ENCODE measurements at regions not wholly inside any gene's neighbourhood (a gene's known extent, or its start where the extent isn't known, plus 50 kb on each side); places are given as distances from the start of the nearest gene placed in this dataset.

GRCh38 chr6:27782748-27783147, 129.4 kb downstream of the OR2B2 start:
- no peaks in the 10 kb centered on the region for H3K9me3 ChIP-seq (ENCODE audit: control insufficient read depth in 4 of 4, low read length in 3 of 4)
- no peaks in the 10 kb centered on the region for H3K4me1 ChIP-seq (ENCODE audit: control insufficient read depth in 4 of 4, insufficient read depth in 4 of 4, low read length in 3 of 4)
- no peak overlapping the region for H3K4me3 ChIP-seq (ENCODE audit: low read depth in 1 of 3, low read length in 3 of 3)
- peaks cover 0 to 2% (median 0%) of the 10 kb centered on the region in 4 donors for H3K27me3 ChIP-seq (ENCODE audit: control insufficient read depth in 4 of 4, insufficient read depth in 4 of 4, low read length in 3 of 4)
- no peak for DNase-seq (ENCODE audit: low spot score)
- 82% methylated on average over 2 of the region's 2 CpGs for WGBS
- no peak for TF ChIP-seq CTCF (IDR thresholded peaks at IDR 0.05; ENCODE audit: low read depth, low read length, missing input control)
- no peak for TF ChIP-seq SP1 (IDR thresholded peaks at IDR 0.05)
- TF ChIP-seq EGR1 (IDR thresholded peaks at IDR 0.05; ENCODE audit: low read depth in 2 of 2): no peak
- no peak for TF ChIP-seq FOXA2 (IDR thresholded peaks at IDR 0.05)
- H3K9ac ChIP-seq (ENCODE audit: low read depth in 1 of 2, low read length in 2 of 2): no peak overlapping the region
- H3K27ac ChIP-seq (ENCODE audit: low read depth in 1 of 2, low read length in 2 of 2): no peak overlapping the region
- no peaks in the 10 kb centered on the region for H3K36me3 ChIP-seq (ENCODE audit: control insufficient read depth in 4 of 4, insufficient read depth in 3 of 4, low read depth in 1 of 4, low read length in 3 of 4)

GRCh38 chr6:27778625-27779417, 133.4 kb downstream of the OR2B2 start:
- no peak overlapping the region for H3K9ac ChIP-seq (ENCODE audit: low read depth in 1 of 2, low read length in 2 of 2)
- no peak overlapping the region for H3K27ac ChIP-seq (ENCODE audit: low read depth in 1 of 2, low read length in 2 of 2)
- DNase-seq (ENCODE audit: low spot score): no peak
- no peak overlapping the region for H3K4me3 ChIP-seq (ENCODE audit: low read depth in 1 of 3, low read length in 3 of 3)
- H3K4me1 ChIP-seq (ENCODE audit: control insufficient read depth in 4 of 4, insufficient read depth in 4 of 4, low read length in 3 of 4): no peaks in the 10 kb centered on the region
- peaks cover 0 to 2% (median 0%) of the 10 kb centered on the region in 4 donors for H3K27me3 ChIP-seq (ENCODE audit: control insufficient read depth in 4 of 4, insufficient read depth in 4 of 4, low read length in 3 of 4)
- TF ChIP-seq FOXA1 (IDR thresholded peaks at IDR 0.05) (no peak), GABPA (IDR thresholded peaks at IDR 0.05 in 1 of 2, conservative IDR thresholded peaks at IDR 0.05 in 1 of 2) (no peak), NR2F2 (IDR thresholded peaks at IDR 0.05) (no peak), ATF3 (IDR thresholded peaks at IDR 0.05) (no peak), SP1 (IDR thresholded peaks at IDR 0.05) (no peak), JUND (IDR thresholded peaks at IDR 0.05) (no peak)
- no peaks in the 10 kb centered on the region for H3K36me3 ChIP-seq (ENCODE audit: control insufficient read depth in 4 of 4, insufficient read depth in 3 of 4, low read depth in 1 of 4, low read length in 3 of 4)
- no peaks in the 10 kb centered on the region for H3K9me3 ChIP-seq (ENCODE audit: control insufficient read depth in 4 of 4, low read length in 3 of 4)
- WGBS: 70% methylated on average over 7 of the region's 7 CpGs

GRCh38 chr6:27777614-27778355, 134.4 kb downstream of the OR2B2 start:
- Histone ChIP-seq H3K4me1 (ENCODE audit: control insufficient read depth in 4 of 4, insufficient read depth in 4 of 4, low read length in 3 of 4) (no peaks in the 10 kb centered on the region), H3K27me3 (ENCODE audit: control insufficient read depth in 4 of 4, insufficient read depth in 4 of 4, low read length in 3 of 4) (peaks cover 0 to 2% (median 0%) of the 10 kb centered on the region in 4 donors), H3K36me3 (ENCODE audit: control insufficient read depth in 4 of 4, insufficient read depth in 3 of 4, low read depth in 1 of 4, low read length in 3 of 4) (no peaks in the 10 kb centered on the region), H3K27ac (ENCODE audit: low read depth in 1 of 2, low read length in 2 of 2) (no peak overlapping the region), H3K9me3 (ENCODE audit: control insufficient read depth in 4 of 4, low read length in 3 of 4) (no peaks in the 10 kb centered on the region), H3K4me3 (ENCODE audit: low read depth in 1 of 3, low read length in 3 of 3) (no peak overlapping the region), H3K9ac (ENCODE audit: low read depth in 1 of 2, low read length in 2 of 2) (no peak overlapping the region)
- no peak for TF ChIP-seq FOXA1 (IDR thresholded peaks at IDR 0.05)
- TF ChIP-seq YY1 (IDR thresholded peaks at IDR 0.05): no peak
- TF ChIP-seq ZBTB33 (IDR thresholded peaks at IDR 0.05): no peak
- no peak for DNase-seq (ENCODE audit: low spot score)
- WGBS: 71% methylated on average over 11 of the region's 11 CpGs
